ENCODE measurements at regions not wholly inside any gene's neighbourhood (a gene's known extent, or its start where the extent isn't known, plus 50 kb on each side); places are given as distances from the start of the nearest gene placed in this dataset.

DNA sequence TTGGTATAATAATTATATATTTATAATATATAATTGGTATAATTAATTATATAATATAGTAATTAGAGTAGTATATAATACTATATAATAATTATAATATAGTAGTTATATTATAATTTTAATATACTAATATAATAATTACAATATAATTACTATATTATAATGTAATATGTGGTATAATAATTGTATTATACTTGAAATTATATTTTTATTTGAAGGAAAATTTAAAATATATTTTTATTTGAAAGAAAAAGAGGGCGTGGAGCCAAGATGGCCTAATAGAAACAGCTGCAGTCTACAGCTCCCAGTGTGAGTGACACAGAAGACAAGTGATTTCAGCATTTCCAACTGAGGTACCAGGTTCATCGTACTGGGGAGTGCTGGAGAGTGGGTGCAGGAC lies 365.9 kb downstream of the MMUT start:
- DNase-seq = no peak

DNA sequence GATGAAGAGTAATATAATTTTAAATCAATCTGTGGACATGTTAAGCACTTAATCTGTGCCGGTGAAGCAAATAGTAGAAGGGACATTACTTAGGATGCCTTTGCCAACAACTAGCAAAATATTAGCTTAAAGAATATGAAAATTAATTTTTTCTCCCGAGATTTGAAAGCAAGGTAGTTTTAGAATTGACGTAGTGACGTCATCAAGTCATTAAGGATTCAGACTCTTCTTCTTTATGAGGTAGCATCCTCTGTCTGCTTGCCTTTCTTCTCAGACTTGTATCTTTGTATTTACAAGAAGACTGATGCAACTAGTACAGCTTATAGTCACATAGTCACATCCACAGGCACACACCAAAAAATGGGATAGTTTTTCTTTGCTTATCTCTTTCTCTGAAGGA lies 374.4 kb downstream of the MMUT start:
- no peak for DNase-seq

DNA sequence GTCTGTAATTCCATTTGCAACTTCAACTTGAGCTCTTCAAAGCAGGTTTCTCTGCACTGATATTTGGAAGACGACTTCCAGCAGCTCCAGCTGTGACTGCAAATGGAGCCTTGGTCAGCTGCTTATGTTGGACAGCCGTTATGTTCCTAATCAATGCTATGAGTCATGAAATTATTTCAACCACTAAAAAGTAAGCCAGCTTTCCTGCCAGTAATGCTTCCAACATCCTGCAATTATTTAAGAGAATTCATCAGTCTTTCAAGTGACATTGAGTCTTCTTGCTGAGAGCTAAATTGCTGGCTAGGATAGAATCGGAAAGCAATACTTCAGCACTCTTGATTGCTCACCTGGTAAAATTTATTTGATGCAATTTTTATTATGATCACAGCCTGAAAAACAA lies 375.7 kb downstream of the MMUT start:
- no peak for DNase-seq

DNA sequence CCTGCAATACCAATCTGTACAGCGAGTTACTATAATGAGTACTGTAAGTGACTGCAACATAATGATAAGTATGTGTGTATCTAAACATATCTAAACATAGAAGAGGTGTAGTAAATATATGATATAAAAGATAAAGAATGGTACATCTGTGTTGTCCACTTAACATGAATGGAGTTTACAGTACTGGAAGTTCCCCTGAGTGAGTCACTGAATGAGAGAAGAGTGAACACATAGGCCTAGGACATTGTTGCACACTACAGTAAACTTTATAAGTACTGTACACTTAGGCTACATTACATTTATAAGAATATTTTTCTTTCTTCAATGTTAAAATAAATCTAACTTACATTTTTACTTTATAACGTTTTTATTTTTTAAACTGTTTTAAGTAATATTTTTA lies 380.4 kb downstream of the MMUT start:
- no peak for DNase-seq

DNA sequence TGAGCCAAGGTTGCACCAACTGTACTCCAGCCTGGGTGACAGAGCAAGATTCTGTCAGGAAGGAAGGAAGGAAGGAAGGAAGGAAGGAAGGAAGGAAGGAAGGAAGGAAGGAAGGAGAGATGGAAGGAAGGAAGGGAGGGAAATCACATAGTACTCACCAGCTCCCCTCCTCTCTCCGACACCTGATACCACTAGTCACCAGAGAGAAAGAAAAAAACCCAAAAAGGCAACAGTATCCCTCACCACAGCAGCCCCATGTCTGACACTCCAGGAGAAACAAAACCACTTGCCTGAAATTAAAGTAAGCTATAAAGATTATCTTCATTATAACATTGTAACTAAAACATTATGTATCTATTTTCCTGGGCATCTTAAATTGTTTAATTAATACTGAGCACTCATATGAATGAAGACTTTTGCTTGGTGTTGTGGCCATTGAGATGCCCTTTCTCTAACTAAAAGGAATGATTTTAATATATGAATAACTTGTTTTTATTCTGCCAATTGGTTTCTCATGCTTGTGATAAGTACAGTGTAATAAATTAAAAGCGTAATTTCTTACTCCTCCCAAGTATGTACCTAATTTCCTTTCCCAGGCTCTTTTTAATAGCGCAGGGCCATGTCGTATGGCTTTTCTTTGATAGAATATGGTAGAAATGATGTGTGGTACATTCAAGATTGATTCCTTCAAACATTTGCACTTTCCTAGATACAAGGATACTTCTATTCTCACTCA lies 390.0 kb downstream of the MMUT start:
- no peak for DNase-seq

DNA sequence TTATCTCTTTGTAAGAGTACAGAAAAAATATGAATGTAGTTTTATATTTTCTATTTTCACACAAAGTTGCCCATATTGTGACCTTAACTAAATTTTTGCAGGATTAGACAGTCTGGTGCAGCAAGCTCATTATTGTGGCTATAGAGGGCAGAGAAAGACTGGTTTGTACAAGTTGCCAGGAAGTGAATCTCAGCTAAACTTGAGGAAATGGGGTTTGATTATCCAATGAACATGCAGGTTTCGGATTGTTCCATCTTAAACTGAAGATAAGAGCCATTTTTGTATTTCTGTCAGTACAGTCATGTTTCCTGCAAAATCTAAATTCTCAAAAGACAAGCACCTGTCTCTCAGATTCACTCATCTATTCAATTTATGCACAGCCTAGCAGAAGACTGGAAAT lies 390.9 kb downstream of the MMUT start:
- DNase-seq = no peak

DNA sequence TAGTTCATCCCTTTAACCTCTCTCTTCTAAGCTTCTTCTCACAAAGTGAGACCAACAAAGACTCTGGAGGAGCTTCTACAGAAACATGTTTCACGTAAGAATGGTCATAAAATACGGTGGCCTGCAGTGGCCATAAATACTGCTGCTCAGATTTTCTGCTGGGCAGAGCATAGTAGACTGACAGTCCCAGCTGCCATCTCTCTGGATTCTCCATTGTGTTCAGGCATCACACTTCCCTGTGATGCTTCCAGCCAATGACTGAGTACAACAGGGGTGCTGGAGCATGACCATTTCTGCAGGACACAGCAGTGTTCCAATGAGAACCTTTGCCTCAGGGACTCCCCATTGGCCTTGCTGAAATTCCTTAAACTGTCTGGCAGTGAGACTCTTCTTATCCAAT lies 392.6 kb downstream of the MMUT start:
- DNase-seq = no peak

DNA sequence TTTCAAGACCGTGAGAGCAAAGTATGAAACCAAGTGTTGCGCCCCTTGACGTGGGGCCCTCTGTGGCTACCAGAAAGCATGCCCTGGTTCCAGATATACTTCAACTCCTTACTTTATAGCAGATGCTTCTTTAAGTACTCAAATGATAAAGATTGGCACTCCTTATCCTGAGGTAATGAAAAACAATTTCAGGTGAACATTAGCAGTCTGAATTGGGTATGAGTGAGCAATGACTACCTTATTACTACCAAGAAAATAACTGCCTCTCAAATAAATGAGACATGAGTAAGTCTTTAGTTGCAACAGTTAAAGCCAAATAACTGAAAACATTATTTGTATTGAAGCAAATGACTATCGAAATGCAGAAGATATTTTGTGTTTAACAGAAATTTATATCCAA lies 408.7 kb downstream of the MMUT start:
- no peak for DNase-seq

DNA sequence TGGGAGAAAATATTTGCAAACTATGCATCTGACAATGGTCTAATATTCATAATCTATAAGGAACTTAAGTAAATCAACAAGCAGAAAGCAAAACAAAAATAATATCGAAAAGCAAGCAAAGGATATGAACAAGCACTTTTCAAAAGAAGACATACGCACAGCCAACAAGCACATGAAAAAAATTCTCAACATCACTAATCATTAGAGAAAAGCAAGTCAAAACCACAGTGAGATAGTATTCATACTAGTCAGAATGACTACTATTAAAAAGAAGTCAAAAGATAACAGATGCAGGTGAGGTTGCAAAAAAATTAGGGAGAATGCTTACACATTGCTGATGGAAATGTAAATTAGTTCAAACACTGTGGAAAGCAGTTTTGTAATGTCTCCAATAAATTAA lies 410.2 kb downstream of the MMUT start:
- no peak for DNase-seq

DNA sequence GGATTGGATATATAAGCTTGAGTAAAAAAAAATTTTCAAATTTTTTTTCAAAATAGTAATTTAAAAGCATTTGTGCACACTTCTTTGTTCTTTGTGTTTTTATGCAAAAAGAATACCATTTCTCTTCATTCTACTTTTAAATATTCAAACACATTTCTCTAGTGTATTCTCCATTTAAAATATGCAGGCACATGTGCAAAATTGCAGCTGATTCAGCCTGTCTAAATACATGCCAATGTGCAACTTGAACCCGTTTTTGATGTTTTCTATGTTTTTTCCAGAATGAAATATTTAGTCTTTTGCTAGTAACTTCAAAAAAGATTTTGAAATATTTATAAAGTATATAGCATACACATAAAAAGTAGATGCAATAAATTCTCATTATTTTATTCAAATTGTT lies 411.8 kb downstream of the MMUT start:
- no peak for DNase-seq

DNA sequence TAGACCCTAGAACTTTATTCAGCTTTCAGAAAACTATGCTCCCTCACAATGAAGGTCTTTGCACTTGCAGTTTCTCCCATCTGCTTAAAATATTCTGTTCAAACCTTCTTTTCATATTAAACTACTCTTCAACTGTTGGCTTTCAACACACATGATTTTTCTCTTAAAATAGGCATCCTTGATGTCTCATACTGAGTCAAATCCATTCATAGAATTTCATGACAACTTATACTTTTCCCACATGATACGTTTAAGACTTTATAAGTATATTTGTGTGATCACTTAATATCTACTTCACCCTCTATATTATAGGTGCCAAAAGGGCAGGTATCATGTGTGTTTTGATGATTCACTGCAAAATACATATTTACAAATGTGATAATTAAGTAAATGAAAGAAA lies 412.5 kb downstream of the MMUT start:
- DNase-seq = no peak

DNA sequence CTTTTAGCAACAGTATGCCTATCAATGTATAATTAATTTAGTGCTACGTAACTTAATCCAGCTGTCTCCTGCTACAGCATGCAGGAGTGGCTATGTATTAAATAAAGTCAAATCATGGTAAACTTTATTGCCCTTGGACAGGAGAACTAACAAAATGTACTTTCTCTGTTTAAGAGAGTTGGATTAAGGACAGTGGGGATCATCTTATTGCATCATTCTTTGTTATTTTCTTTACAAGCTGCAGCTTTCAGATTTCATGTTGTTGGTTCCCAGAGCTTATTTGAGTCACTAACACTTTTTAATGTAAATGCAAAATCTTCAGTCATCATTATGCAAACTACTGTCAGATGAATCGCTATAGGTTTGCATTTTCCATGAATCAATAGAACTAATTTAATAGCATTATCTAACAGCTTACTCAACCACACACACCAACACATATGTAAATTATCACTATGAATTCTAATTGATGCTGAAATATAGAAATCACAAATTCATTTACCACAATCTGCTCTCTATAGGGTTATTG lies 424.7 kb downstream of the MMUT start:
- DNase-seq = no peak

DNA sequence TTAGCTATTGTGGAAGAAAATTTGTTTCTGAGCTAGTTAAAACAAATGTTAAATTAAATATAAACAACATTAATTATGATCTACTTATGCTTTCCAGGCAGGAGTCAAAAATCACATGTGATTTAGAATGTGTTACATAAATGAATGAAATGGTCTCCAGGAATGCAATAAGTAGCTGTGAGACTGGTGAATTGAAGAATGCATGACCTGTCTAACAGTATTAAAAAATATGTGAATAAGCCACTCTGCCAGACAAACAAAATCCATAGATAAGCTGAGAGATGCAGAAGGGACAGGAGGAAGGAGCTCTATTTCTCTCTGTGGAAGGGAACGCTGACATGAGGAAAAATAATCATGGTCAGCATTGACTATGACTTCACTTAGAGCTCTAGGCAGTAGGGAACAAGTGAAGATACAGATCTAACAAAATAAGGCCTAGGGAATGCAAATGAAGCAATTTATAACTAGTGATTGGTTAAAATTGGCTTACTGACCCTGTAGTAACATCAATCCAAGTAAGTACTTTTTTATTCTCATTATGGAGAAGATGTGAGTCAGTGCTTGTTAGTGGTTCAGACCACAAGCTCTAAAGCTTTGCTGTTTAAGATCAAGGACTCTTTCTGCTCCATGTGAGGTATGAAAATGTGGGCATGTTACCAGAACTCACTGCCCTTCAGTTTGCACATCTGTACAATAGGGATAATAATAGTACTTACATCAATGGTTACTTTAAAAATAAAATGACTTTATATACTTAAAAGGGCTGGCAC lies 432.6 kb downstream of the MMUT start:
- no peak for DNase-seq

DNA sequence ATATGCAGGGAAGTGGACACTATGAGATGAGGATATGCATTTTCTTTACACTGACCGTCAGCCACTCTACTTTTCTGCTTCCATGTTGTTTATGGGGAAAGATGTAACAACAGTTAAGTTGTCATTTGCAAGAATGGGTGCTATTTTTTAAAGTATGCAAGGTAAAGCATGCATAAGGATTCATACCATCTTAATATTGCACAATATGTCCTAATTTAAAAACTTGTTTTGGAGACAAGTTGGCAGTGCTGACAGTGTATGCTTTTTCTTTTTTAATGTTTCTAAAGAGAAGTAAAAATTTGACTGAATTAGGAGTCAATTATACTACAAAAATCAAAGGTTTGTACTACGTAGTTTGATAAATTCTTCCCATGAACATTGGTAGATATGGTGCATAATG lies 435.4 kb downstream of the MMUT start:
- DNase-seq = no peak

DNA sequence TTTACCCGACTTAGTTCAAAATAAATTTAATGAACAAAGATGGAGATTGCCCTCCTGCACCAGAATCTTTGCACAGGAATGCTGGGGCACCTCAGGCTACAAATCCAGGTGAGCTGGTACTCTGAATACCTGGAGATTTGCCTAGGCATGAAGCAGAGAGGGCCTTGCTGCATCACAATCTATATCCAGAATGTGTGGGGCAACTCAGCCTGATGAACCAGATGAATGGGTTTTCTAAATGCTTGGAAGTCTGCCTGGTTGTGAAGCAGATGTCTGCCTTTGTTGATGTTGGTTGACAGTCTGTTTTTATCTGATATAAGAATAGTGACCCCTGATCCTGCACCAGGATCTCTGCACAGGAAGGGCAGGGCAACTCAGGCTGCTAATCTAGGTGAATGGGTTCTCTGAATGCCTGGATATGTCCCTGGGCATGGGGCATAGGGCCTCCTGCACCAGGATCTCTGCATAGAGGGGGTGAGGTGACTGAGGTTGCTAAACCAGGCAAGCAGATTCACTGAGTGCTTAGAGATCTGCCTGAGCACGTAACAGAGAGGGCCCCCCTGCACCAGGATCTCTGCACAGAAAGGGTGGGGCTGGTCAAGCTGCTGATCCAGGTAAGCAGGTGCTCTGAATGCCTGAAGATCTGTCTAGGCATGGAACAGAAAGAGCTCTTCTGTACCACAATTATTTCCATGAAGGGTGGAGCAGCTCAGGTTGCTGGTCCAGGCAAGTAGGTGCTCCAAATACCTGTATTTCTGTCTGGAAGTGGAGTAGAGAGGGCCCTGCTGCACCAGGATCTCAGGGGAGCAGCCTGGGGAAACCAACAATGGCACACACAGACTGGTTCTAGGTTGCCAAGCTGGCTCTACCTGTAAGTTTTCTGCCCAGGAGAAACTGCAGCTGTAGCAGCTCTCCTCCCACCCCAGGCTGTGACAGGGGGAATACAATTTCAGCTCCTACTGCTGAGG lies 437.5 kb downstream of the MMUT start:
- DNase-seq = no peak

DNA sequence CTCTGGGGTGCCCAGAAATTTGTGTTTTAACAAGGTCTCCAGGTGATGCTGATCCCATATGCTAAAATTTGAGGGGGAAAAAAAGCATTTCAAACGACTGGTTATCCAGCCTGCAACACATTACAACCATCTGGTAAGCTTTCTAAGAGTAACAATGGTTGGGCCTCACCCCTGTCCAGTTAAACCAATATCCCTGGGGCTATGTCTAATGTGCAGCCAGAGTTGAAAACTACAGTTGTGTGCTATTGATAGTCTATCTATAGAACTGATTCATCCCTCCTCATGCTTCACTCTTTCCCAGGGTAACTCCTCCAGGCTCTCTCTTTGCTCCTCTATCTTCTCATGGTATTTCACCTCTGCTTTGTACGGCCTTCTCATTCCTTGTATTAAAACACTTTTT lies 458.3 kb downstream of the MMUT start:
- DNase-seq = no peak

DNA sequence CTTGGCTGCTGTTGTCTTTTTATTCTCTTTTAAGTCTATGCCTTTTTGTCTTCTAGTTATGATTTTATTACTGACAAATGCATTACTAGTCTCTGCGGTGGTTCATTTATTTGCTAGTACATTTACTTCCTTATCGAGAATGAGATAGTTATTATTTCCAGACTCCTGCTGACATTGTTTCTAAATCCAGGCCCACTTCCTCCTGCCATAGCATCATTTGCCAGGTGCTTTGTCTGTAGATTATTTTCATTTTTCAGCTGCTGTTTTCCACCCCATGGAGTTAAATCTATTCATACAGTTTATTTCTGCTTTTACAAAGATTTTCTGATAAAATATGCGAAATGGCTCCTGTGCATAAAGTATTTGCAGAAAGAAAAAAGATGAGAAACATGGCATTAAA lies 459.7 kb downstream of the MMUT start:
- DNase-seq = no peak

DNA sequence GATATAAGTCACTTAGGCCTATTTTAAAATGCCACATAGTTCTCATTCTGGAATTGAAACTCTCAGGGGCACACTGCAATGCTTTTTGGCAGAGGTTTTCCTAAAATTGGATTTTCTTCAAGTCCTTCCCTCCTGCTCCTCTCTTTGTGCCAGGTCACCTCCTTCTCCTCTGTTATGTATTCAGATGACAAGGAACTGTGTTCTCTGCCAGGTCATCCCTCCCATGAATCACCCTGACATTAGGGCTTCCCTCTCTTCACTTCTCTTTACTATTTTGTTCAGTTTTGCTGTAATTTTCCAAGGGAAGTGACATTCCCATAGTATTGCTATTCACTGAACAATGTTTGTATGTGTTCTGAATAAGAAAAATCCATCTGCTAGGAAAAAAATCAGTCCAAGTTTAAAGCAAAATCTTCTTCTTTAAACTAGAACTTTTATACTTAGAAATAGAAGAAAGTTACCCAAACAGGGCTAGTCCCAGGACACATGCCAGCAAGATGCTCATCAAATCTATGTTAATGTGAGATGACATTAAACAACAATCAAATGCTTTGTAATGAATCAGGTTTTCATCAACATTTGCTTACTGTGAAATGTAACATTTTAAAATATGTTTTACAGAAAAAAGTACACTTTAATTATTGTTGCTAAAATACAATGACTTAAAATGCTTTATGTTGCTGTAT lies 461.1 kb downstream of the MMUT start:
- DNase-seq = peak; percentile 4

DNA sequence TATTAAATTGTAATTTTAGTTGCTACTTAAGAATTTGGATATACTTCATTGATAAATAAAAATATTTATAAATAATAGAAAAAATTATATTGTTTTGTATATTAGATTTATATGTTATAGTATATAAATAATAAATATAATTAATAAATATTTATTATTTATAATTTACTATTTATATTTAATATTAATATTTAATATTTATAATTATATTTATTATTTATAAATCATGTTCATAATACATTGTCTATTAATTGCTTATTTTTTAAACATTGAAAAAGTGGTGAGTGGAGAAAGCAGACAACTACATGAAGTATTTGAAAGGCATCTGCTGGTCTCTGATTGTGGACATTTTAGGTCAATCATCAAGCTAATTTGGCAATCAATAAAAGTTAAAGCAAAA lies 464.5 kb downstream of the MMUT start:
- DNase-seq = no peak

DNA sequence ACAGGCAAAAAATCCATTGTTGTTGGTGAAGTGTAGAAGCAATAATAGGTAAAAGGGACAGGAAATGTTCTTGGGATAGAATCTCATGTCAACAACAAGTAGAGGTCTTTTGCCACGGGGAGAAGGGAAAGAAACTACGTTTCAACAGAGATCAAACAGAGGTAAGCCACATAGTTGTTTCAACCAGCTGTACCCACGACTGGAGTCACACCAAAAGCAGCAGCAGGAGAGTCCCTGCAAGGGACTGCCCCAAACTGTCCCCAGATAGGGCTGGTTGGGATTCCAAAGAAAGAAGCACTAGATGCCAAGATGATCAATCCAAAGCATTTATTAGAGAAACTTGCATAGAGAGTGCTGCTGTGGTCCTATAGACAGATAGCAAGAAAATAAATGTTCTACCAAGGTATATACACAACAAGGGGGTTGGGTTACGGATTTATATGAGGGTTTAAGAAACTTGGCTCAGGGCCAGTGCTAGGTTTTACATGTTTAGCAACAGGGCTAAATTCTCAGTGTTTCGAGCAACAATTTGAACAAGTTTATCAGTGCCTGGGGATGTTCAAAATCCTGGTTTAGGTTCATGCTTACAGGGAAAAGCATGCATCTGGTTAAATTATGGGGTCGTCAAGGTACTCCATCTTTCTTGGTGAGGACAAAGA lies 466.5 kb downstream of the MMUT start:
- no peak for DNase-seq

DNA sequence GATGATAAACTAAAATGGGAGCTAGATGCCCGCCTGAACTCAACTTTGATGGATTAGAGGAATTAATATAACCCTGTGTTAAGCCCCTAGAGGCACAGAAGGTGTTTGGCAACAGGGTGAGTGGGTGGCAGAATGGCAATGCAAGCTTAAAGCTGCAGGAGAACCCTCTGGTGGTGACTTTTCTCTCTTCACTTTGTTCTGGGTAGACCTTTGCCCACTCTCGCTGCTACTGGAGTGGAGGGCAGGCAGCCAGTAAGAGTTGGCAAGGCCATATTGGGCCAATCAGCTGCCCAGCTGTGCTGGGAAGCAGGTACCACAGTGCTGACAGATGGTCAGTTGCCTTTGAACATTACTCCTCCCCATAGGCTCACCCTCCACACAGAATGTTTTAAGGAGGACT lies 468.2 kb downstream of the MMUT start:
- no peak for DNase-seq

DNA sequence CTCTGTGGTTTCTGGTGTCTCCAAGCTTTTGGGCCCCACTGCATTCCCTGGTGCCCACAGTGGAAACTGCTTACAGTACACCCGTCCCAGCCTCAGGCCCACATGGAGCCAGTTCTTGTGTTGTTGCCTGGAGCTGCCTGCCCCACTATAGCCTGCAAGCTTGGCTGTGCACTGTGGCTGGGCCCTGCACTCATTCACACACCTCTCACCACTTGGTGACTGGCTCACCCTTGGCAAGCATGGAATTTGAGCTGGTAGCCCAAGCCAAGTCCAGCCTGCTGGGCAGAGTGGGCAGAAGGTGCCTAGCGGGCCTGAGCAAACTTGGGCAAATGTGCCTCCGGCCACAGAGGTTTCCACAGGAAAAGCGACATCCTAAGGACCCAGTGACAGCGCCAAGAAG lies 472.3 kb downstream of the MMUT start:
- DNase-seq = no peak
